ENCODE measurements at regions not wholly inside any gene's neighbourhood (a gene's known extent, or its start where the extent isn't known, plus 50 kb on each side); places are given as distances from the start of the nearest gene placed in this dataset.

DNA sequence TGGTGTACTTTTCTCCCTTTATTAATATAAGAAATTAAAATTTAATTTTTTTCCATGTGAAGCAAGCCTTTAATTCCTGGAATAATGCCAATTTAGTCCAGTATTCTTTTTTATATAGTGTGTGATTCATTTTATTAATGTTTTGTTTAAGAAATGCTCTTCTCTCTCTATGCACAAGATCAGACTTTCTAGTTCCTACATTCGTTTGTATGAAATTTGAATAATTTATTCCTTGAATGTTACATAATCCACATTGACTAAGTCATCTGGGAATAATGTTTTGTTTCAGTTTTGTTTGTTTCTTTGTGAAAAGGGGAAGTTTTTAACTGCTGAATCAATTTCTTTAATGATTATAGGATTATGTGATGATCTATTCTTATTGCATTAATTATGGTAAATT is 181.4 kb upstream of the ID4 start:
- no peaks in the 10 kb centered on the region for H3K4me1 ChIP-seq (ENCODE audit: low read length)
- H4K20me1 ChIP-seq (ENCODE audit: insufficient read depth, low read length) = no peaks in the 10 kb centered on the region
- no peaks in the 10 kb centered on the region for H3K79me2 ChIP-seq (ENCODE audit: low read length)
- no peaks in the 10 kb centered on the region for H3K36me3 ChIP-seq (replicated peaks; ENCODE audit: insufficient read depth, low read length)
- no peak overlapping the region for H3K27ac ChIP-seq (ENCODE audit: low read length)
- H3K9ac ChIP-seq (ENCODE audit: low read length) = no peak overlapping the region
- H3K4me2 ChIP-seq (ENCODE audit: low read depth, low read length) = no peak overlapping the region
- H3K4me3 ChIP-seq (ENCODE audit: low read length) = no peak overlapping the region
- DNase-seq = no peak
- no peaks in the 10 kb centered on the region for H3F3A ChIP-seq (ENCODE audit: insufficient read depth, low read length)
- no peaks in the 10 kb centered on the region for H3K9me3 ChIP-seq (replicated peaks; ENCODE audit: insufficient read depth, low read length)
- TF ChIP-seq, protein P1, sequence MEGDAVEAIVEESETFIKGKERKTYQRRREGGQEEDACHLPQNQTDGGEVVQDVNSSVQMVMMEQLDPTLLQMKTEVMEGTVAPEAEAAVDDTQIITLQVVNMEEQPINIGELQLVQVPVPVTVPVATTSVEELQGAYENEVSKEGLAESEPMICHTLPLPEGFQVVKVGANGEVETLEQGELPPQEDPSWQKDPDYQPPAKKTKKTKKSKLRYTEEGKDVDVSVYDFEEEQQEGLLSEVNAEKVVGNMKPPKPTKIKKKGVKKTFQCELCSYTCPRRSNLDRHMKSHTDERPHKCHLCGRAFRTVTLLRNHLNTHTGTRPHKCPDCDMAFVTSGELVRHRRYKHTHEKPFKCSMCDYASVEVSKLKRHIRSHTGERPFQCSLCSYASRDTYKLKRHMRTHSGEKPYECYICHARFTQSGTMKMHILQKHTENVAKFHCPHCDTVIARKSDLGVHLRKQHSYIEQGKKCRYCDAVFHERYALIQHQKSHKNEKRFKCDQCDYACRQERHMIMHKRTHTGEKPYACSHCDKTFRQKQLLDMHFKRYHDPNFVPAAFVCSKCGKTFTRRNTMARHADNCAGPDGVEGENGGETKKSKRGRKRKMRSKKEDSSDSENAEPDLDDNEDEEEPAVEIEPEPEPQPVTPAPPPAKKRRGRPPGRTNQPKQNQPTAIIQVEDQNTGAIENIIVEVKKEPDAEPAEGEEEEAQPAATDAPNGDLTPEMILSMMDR (IDR thresholded peaks at IDR 0.05; ENCODE audit: low read length) = no peak
- TF ChIP-seq EZH2 (optimal IDR thresholded peaks at IDR 0.05; ENCODE audit: low read depth, low read length) (no peak), EZH2phosphoT487 (IDR thresholded peaks at IDR 0.05; ENCODE audit: low read length) (no peak)
- H3K9me2 ChIP-seq (replicated peaks; ENCODE audit: insufficient read depth, low read length) = no peaks in the 10 kb centered on the region
- no peak overlapping the region for H2AFZ ChIP-seq (ENCODE audit: low read length)
- H3K27me3 ChIP-seq (replicated peaks; ENCODE audit: insufficient read depth, low read length) = no peaks in the 10 kb centered on the region

DNA sequence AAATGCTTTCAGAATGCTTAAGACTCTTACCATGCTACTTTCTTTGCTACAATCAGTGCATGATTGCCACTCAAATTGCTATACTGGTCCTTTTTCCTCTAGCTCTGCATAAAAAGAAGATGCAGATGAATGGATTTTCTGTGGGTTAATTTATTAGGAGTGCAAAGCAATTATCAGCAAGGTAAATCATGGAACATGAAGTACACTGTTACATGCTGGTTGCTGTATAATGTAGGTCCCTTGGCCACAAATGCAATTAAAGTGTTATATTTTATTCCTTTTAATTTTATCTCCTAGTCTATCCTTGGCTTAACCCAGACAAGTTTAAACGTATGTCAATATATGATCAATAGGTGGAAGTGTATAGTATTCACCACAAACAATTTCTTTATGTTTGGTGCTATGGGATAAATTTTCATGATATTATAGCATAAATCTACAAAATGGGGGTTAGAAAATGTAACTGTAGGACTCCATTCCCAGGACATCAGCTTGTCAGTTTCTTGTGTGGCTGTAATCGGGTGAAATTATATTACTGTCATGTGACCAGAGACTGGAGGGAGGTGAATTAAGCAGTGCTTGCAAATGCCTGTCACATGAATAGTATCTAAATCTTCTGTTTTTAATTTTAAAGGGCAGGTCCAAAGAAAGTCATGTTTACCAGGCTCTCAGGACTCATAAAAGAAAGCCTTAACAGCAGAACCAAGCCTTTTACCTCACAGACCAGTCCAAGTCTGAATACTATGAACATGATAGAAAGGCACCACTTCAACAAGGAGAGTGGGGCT is 176.9 kb upstream of the ID4 start:
- Histone ChIP-seq H3K9me3 (replicated peaks; ENCODE audit: insufficient read depth, low read length) (no peaks in the 10 kb centered on the region), H3K4me3 (ENCODE audit: low read length) (no peak overlapping the region), H3K79me2 (ENCODE audit: low read length) (no peaks in the 10 kb centered on the region), H3K4me2 (ENCODE audit: low read depth, low read length) (no peak overlapping the region), H3K27me3 (replicated peaks; ENCODE audit: insufficient read depth, low read length) (no peaks in the 10 kb centered on the region), H3K9me2 (replicated peaks; ENCODE audit: insufficient read depth, low read length) (no peaks in the 10 kb centered on the region), H2AFZ (ENCODE audit: low read length) (no peak overlapping the region), H3K27ac (ENCODE audit: low read length) (no peak overlapping the region), H3K4me1 (ENCODE audit: low read length) (no peaks in the 10 kb centered on the region), H3K9ac (ENCODE audit: low read length) (no peak overlapping the region), H4K20me1 (ENCODE audit: insufficient read depth, low read length) (no peaks in the 10 kb centered on the region), H3K36me3 (replicated peaks; ENCODE audit: insufficient read depth, low read length) (no peaks in the 10 kb centered on the region), H3F3A (ENCODE audit: insufficient read depth, low read length) (no peaks in the 10 kb centered on the region)
- TF ChIP-seq, protein P1 (IDR thresholded peaks at IDR 0.05; ENCODE audit: low read length) = no peak
- TF ChIP-seq EZH2 (optimal IDR thresholded peaks at IDR 0.05; ENCODE audit: low read depth, low read length) = no peak
- no peak for DNase-seq

DNA sequence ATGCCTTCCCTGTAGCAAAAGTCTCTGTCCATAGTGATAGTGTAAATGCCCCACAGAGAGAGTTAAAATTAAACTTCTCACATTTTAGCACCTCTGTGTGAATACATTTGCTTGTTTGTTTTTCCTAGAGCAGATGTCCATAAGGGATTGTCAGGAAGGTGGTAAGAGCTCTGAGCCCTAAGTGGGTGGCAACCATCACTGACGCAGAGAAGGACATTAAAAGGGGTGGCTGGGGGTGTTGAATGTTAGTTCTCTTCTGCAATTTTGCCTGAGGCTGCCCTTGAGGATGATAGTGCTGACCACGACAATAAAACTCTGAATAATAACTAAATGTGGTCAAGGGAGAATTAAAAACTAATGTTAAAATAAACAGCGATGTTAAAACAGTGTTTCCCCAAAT is 174.3 kb upstream of the ID4 start:
- no peak overlapping the region for H3K27ac ChIP-seq (ENCODE audit: low read length)

More for the DNA sequence above, 174.3 kb upstream of the ID4 start:
- Histone ChIP-seq H3K79me2 (ENCODE audit: low read length) (no peaks in the 10 kb centered on the region), H3K4me1 (ENCODE audit: low read length) (no peaks in the 10 kb centered on the region), H3K27me3 (replicated peaks; ENCODE audit: insufficient read depth, low read length) (no peaks in the 10 kb centered on the region), H3K9me2 (replicated peaks; ENCODE audit: insufficient read depth, low read length) (no peaks in the 10 kb centered on the region), H2AFZ (ENCODE audit: low read length) (no peak overlapping the region), H3K9me3 (replicated peaks; ENCODE audit: insufficient read depth, low read length) (no peaks in the 10 kb centered on the region), H3K4me3 (ENCODE audit: low read length) (no peak overlapping the region), H3K9ac (ENCODE audit: low read length) (no peak overlapping the region), H3F3A (ENCODE audit: insufficient read depth, low read length) (no peaks in the 10 kb centered on the region), H3K36me3 (replicated peaks; ENCODE audit: insufficient read depth, low read length) (no peaks in the 10 kb centered on the region), H4K20me1 (ENCODE audit: insufficient read depth, low read length) (no peaks in the 10 kb centered on the region), H3K4me2 (ENCODE audit: low read depth, low read length) (no peak overlapping the region)
- no peak for TF ChIP-seq EZH2 (optimal IDR thresholded peaks at IDR 0.05; ENCODE audit: low read depth, low read length)
- no peak for TF ChIP-seq EZH2phosphoT487 (IDR thresholded peaks at IDR 0.05; ENCODE audit: low read length)
- TF ChIP-seq, protein P1 (IDR thresholded peaks at IDR 0.05; ENCODE audit: low read length) = no peak
- no peak for DNase-seq

Data from MM.1S (cell line).